Heart left ventricle (tissue), 16 donors: ENCODE measurements at regions not wholly inside any gene's neighbourhood (a gene's known extent, or its start where the extent isn't known, plus 50 kb on each side); places are given as distances from the start of the nearest gene placed in this dataset.
"Not testable (repeated sequence)": the region's sequence is repeated elsewhere in the genome, so short reads cannot be mapped to it uniquely, and the experiment has no call there.

ENCODE experiments used
- ATAC-seq, 4 donors: fragments of 200-7000 bp; cut with Tn5 transposase; one replicate each; pipeline ENCODE4 v1.9.1; 2020 to 2022; ENCODE audit warnings: moderate library complexity in 4 of 4, mild to moderate bottlenecking in 3 of 4, moderate number of reproducible peaks in 1 of 4
- DNase-seq, 5 donors: peaks; one replicate each; pipeline ENCODE4 v3.0.0-alpha.2; 2020
- H3K27ac ChIP-seq, 12 donors: fragments of 200-600 bp; sonication (generic) in 4 of 12; one replicate each; pipeline versions ENCODE4 v1.5.0 to v1.8.0; 2016 to 2022; ENCODE audit warnings: mild to moderate bottlenecking in 2 of 12
- H3K27me3 ChIP-seq, 9 donors: fragments of 200-600 bp; sonication (generic) in 2 of 9; one replicate each; pipeline versions ENCODE4 v1.5.1 to v1.8.0; 2016 to 2022; ENCODE audit warnings: mild to moderate bottlenecking in 3 of 9
- H3K36me3 ChIP-seq, 9 donors: fragments of 200-600 bp; sonication (generic) in 2 of 9; one replicate each; pipeline versions ENCODE4 v1.5.0 to v1.8.0; 2018 to 2022; ENCODE audit warnings: mild to moderate bottlenecking in 2 of 9
- H3K4me1 ChIP-seq, 12 donors: fragments of 200-600 bp; sonication (generic) in 4 of 12; one replicate each; pipeline versions ENCODE4 v1.5.0 to v1.8.0; 2016 to 2022; ENCODE audit warnings: mild to moderate bottlenecking in 3 of 12
- H3K4me3 ChIP-seq, 12 donors: fragments of 200-600 bp; sonication (generic) in 4 of 12; one replicate each; pipeline versions ENCODE4 v1.5.0 to v1.8.0; 2017 to 2022; ENCODE audit warnings: mild to moderate bottlenecking in 9 of 12, moderate library complexity in 4 of 12
- H3K9me3 ChIP-seq, 12 donors: fragments of 200-600 bp; sonication (generic) in 4 of 12; one replicate each; pipeline versions ENCODE4 v1.5.0 to v1.8.0; 2016 to 2022; ENCODE audit warnings: mild to moderate bottlenecking in 1 of 12
- CTCF ChIP-seq, 12 donors: fragments of 200-600 bp; sonication (generic) in 4 of 12; IDR thresholded peaks; one replicate each; pipeline versions ENCODE4 v1.5.0 to v1.8.0; 2018 to 2022; ENCODE audit warnings: antibody characterized with exemption in 12 of 12, mild to moderate bottlenecking in 5 of 12
- POLR2A ChIP-seq, 2 donors: fragments of 450-650 bp; IDR thresholded peaks; one replicate each; pipeline ENCODE4 v1.6.1; 2017; ENCODE audit warnings: antibody characterized with exemption in 2 of 2, mild to moderate bottlenecking in 2 of 2, moderate library complexity in 2 of 2
- WGBS, 4 donors: extraction: QIAGEN DNeasy Blood & Tissue Kit in 2 of 4; methylation state at CpG; one replicate each; pipeline versions ENCODE4 v1.1.5 to v1.1.7; 2013 to 2018; 5-methylcytosine and 5-hydroxymethylcytosine counted together
- intact Hi-C, 10 donors: fragments of 100-400 bp; cut with DNase I; formaldehyde crosslinking; loops; one replicate each; pipeline versions ENCODE4 v1.11.1 to v1.14.2; 2022
- donor health status: ischemic (EF 13 %, LVEDD 7.1; RV severe dilation, severe dysfunction).
- donor health status: healthy with polysubstance abuse.
- donor health status: DM: no; HTN: yes; CAD: no.
- donor health status: DM: no; HTN: no; CAD: no.
- donor health status: ischemic (EF 25% LVEDD 6.9; RV normal size, moderate dysfunction).
- donor health status: ischemic (EF 25% LVEDD 5.7; RV mildly dilated, moderate dysfunction).
- donor health status: healthy.
- donor health status: DM: yes; HTN: yes; CAD: no.
- donor health status: ischemic (EF 35%, LVEDD 5.7; RV mildly dilated, moderate dysfunction).
- donor health status: nonischemic (EF 11% LVEDD 7.7; RV severe dilation, severe dysfunction).
- donor health status: DM: yes; HTN: yes; CAD: no.
- donor health status: PGD.
- donor health status: ischemic (EF 29% LVEDD 5.4; RV normal size, mild dysfunction).
- donor health status: nonischemic (EF 23%, LVEDD 6.1; RV moderate dilation, normal function).

- Histone ChIP-seq H3K27ac (no peak overlapping the region), H3K4me1 (no peaks in the 10 kb centered on the region), H3K4me3 (no peak overlapping the region), H3K27me3 (peaks cover 0 to 2% (median 0%) of the 10 kb centered on the region in 9 donors), H3K9me3 (peaks cover 0 to 5% (median 0%) of the 10 kb centered on the region in 12 donors), H3K36me3 (no peaks in the 10 kb centered on the region)
- WGBS, 4 donors: 75 to 81% (median 77%) methylated on average over 1 of the region's 1 CpG
- TF ChIP-seq POLR2A (IDR thresholded peaks at IDR 0.05) (no peak), CTCF (IDR thresholded peaks at IDR 0.05) (no peak)
- ATAC-seq (no peak), DNase-seq (no peak)
- intact Hi-C loops: no loop called here
Measured at GRCh38 chr3:70684701-70685100, 372.3 kb upstream of the MDFIC2 start.

- intact Hi-C loops, H3K27ac ChIP-seq, DNase-seq, H3K4me1 ChIP-seq, ATAC-seq, H3K4me3 ChIP-seq, H3K27me3 ChIP-seq, H3K36me3 ChIP-seq: not testable (repeated sequence)
- H3K9me3 ChIP-seq: peaks cover 0 to 15% (median 0%) of the 10 kb centered on the region in 12 donors
- WGBS, 4 donors: 79 to 95% (median 91%) methylated on average over 3 of the region's 3 CpGs
Measured at GRCh38 chr3:70675810-70676209, 363.4 kb upstream of the MDFIC2 start.

GRCh38 chr3:70658513-70659310, 346.3 kb upstream of the MDFIC2 start:
- Histone ChIP-seq H3K27ac (no peak overlapping the region), H3K36me3 (no peaks in the 10 kb centered on the region), H3K27me3 (peaks cover 0 to 9% (median 0%) of the 10 kb centered on the region in 9 donors), H3K4me3 (no peak overlapping the region), H3K9me3 (peaks cover 0 to 8% (median 0%) of the 10 kb centered on the region in 12 donors), H3K4me1 (no peaks in the 10 kb centered on the region)
- ATAC-seq (no peak), DNase-seq (no peak)
- intact Hi-C loops: no loop called here
- 78 to 83% (median 82%) methylated on average over 11 of the region's 11 CpGs for WGBS, 4 donors
- no peak for TF ChIP-seq CTCF (IDR thresholded peaks at IDR 0.05)
- no peak for TF ChIP-seq POLR2A (IDR thresholded peaks at IDR 0.05)

GRCh38 chr3:70657454-70657853, 345.0 kb upstream of the MDFIC2 start:
- intact Hi-C loops: no loop called here
- DNase-seq (no peak), ATAC-seq (no peak)
- 78 to 87% (median 85%) methylated on average over 2 of the region's 2 CpGs for WGBS, 4 donors
- peaks cover 0 to 9% (median 0%) of the 10 kb centered on the region in 9 donors for H3K27me3 ChIP-seq
- no peak for TF ChIP-seq CTCF (IDR thresholded peaks at IDR 0.05)
- TF ChIP-seq POLR2A (IDR thresholded peaks at IDR 0.05): no peak
- peaks cover 0 to 8% (median 0%) of the 10 kb centered on the region in 12 donors for H3K9me3 ChIP-seq
- H3K4me3 ChIP-seq: no peak overlapping the region
- no peaks in the 10 kb centered on the region for H3K4me1 ChIP-seq
- no peak overlapping the region for H3K27ac ChIP-seq
- H3K36me3 ChIP-seq: no peaks in the 10 kb centered on the region
